Left ventricle myocardium inferior (tissue), 1 donor: ENCODE measurements at regions not wholly inside any gene's neighbourhood (a gene's known extent, or its start where the extent isn't known, plus 50 kb on each side); places are given as distances from the start of the nearest gene placed in this dataset.
"Not testable (repeated sequence)": the region's sequence is repeated elsewhere in the genome, so short reads cannot be mapped to it uniquely, and the experiment has no call there.

Source experiments
- DNase-seq: peaks from one replicate; pipeline ENCODE4 v3.0.0-alpha.2; 2020
- H3K27ac ChIP-seq: fragments of 200-600 bp; replicated peaks from 2 replicates; pipeline ENCODE4 v1.8.0; 2021
- H3K27me3 ChIP-seq: fragments of 200-600 bp; 2 replicates; pipeline ENCODE4 v1.8.0; 2021; ENCODE audit warnings: low read depth
- H3K36me3 ChIP-seq: fragments of 200-600 bp; 2 replicates; pipeline ENCODE4 v1.8.0; 2021
- H3K4me1 ChIP-seq: fragments of 200-600 bp; 2 replicates; pipeline ENCODE4 v1.8.0; 2021
- H3K4me3 ChIP-seq: fragments of 200-600 bp; 2 replicates; pipeline ENCODE4 v1.8.0; 2021; ENCODE audit warnings: mild to moderate bottlenecking, moderate library complexity
- H3K9me3 ChIP-seq: fragments of 200-600 bp; replicated peaks from 2 replicates; pipeline ENCODE4 v1.8.0; 2021
- intact Hi-C: fragments of 100-400 bp; cut with micrococcal nuclease; formaldehyde crosslinking; loops from one replicate; pipeline ENCODE4 v1.11.0; 2022
- TF ChIP-seq, protein P1 (sequence below): fragments of 200-600 bp; IDR thresholded peaks from 2 replicates; pipeline ENCODE4 v1.8.0; 2021; ENCODE audit warnings: antibody characterized with exemption, mild to moderate bottlenecking, borderline replicate concordance
- donor health status: DM: no; HTN: yes; CAD: no; lungs with severe emphysema.

DNA sequence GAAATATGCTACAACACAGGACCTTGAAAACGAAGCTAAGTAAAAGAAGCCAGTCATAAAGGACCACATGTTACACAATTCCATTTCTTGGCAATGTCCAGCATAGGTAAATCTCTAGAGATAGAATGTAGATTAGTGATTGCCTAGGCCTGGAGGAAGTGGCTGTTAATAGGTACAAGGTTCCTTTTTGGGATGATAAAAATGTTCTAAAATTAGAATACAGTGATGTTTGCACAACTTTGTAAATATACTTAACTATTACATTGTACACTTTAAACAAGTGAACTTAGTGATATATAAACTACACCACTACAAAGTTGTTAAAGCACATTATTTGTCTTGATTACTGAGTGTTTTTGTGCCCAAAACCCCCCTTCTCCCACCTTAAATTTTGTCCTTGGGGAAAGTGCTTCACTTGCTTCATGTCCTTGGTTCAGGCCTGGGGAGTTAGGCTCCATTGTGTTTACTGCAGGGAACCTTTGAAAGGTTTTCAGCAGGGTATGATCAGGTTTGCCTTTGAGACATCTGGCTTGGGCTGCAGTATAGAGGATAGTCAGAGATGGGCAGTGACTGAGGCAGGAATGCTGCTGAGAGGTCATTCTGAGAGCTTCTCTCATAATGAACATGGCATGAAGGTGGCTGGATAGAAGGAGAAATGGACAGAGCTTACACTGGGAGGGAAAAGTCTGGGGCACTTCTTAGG is 1052.6 kb downstream of the REEP3 start:
- no peak for DNase-seq
- Histone ChIP-seq H3K36me3 (no peaks in the 10 kb centered on the region), H3K4me1 (no peaks in the 10 kb centered on the region), H3K27me3 (no peaks in the 10 kb centered on the region), H3K27ac (no peak overlapping the region), H3K4me3 (no peak overlapping the region), H3K9me3 (peaks cover 8% of the 10 kb centered on the region)
- TF ChIP-seq, protein P1, sequence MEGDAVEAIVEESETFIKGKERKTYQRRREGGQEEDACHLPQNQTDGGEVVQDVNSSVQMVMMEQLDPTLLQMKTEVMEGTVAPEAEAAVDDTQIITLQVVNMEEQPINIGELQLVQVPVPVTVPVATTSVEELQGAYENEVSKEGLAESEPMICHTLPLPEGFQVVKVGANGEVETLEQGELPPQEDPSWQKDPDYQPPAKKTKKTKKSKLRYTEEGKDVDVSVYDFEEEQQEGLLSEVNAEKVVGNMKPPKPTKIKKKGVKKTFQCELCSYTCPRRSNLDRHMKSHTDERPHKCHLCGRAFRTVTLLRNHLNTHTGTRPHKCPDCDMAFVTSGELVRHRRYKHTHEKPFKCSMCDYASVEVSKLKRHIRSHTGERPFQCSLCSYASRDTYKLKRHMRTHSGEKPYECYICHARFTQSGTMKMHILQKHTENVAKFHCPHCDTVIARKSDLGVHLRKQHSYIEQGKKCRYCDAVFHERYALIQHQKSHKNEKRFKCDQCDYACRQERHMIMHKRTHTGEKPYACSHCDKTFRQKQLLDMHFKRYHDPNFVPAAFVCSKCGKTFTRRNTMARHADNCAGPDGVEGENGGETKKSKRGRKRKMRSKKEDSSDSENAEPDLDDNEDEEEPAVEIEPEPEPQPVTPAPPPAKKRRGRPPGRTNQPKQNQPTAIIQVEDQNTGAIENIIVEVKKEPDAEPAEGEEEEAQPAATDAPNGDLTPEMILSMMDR: no peak
- intact Hi-C loops: no loop called here

DNA sequence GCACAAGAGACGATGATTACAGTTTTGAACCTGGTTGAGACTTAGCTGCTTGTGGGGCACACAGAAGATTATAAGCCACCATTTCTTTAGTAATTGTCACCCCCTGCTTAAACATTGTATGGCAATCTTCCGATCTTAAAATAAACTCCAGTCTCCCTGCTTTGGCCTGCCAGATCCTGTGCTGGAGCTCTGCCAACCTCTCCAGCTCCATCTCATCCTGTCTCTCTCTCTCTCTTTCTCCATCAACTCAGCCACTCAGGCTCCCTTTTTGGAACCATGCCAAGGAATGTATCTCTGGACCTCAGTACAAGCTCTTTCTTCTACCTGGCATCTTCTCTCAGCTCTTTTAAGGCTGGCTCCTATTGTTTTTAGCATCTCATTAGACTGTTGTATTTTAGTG is 1053.2 kb downstream of the REEP3 start:
- no peaks in the 10 kb centered on the region for H3K36me3 ChIP-seq
- H3K4me3 ChIP-seq: no peak overlapping the region
- DNase-seq: no peak
- TF ChIP-seq, protein P1: no peak
- H3K27me3 ChIP-seq: no peaks in the 10 kb centered on the region
- H3K27ac ChIP-seq: no peak overlapping the region
- no peaks in the 10 kb centered on the region for H3K4me1 ChIP-seq
- intact Hi-C loops: no loop called here
- peaks cover 2% of the 10 kb centered on the region for H3K9me3 ChIP-seq

DNA sequence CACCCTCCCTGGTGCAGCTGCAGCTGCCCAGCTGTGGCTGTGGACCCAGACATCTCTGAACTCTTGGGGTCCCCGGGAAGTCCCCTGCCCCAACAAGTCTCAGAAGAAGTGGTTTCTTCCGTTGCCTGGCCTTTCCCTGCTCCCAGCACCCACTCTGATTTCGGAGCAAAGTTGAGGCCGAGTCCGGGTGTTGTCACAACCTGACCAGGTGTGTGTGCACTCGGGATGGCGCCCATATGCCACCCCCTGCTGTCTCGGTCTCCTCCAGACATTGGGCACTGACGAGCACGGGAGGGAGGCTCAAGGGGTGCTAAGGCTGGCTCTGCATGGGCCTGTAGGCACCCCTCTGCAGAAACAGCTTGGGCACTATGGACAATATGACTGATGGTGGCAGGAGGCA is 1055.3 kb downstream of the REEP3 start:
- Histone ChIP-seq H3K27me3 (no peaks in the 10 kb centered on the region), H3K9me3 (peaks cover 2% of the 10 kb centered on the region), H3K4me3 (no peak overlapping the region), H3K27ac (no peak overlapping the region), H3K4me1 (no peaks in the 10 kb centered on the region), H3K36me3 (no peaks in the 10 kb centered on the region)
- intact Hi-C loops: no loop called here
- TF ChIP-seq, protein P1: no peak
- no peak for DNase-seq

DNA sequence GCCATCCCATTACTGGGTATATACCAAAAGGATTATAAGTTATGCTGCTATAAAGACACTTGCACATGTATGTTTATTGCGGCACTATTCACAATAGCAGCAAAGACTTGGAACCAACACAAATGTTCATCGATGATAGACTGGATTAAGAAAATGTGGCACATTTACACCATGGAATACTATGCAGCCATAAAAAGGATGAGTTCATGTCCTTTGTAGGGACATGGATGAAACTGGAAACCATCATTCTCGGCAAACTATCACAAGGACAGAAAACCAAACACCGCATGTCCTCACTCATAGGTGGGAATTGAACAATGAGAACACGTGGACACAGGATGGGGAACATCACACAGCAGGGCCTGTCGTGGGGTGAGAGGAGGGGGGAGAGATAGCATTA is 1057.6 kb downstream of the REEP3 start:
- H3K27me3 ChIP-seq, intact Hi-C loops, H3K4me1 ChIP-seq, H3K4me3 ChIP-seq, H3K36me3 ChIP-seq, H3K27ac ChIP-seq, DNase-seq: not testable (repeated sequence)
- H3K9me3 ChIP-seq: peaks cover 24% of the 10 kb centered on the region

DNA sequence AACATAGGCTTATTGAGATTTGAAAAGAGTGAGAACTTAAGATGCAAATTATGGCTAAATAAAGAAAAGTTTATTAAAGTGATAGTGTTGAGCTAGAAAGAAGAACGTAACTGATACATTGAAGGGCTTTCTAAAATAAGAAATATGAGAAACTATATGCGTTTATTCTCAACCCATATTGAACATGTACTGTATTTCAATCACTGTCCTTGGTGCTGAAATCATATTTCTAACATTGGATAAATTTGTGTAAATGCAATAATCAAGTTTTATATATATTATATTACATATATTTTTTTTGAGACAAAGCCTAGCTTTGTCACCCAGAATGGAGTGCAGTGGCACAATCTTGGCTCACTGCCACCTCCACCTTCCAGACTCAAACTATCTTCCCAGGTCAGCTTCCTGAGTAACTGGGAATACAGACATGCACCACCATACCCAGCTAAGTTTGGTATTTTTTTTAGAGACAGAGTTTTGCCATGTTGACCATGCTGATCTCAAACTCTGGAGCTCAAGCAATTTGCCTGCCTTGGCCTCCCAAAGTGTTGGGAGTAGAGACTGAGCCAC is 1065.8 kb downstream of the REEP3 start:
- no peaks in the 10 kb centered on the region for H3K4me1 ChIP-seq
- H3K27me3 ChIP-seq: no peaks in the 10 kb centered on the region
- no peak overlapping the region for H3K4me3 ChIP-seq
- intact Hi-C loops: no loop called here
- DNase-seq: no peak
- TF ChIP-seq, protein P1: no peak
- H3K36me3 ChIP-seq: no peaks in the 10 kb centered on the region
- H3K27ac ChIP-seq: no peak overlapping the region
- H3K9me3 ChIP-seq: peaks cover 29% of the 10 kb centered on the region

DNA sequence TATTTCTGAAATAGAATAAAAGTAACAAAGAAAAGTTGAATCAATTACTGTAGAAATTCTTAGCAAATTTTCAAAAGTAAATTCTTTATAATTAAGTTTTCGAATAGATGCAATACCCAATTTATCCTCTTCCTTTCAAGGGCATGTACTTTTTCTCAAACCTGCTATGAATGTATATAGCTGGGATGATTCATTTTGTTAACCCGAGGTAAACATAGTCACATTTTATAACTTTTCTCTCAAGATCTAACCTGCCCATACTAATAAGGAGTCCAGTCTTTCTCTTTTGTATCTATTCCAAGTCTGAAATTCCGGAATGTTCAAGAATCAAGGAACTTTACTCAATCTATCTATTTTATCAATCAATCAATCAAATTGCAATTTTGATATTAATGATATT is 1072.9 kb downstream of the REEP3 start:
- Histone ChIP-seq H3K27ac (no peak overlapping the region), H3K27me3 (no peaks in the 10 kb centered on the region), H3K4me3 (no peak overlapping the region), H3K9me3 (no peaks in the 10 kb centered on the region), H3K36me3 (no peaks in the 10 kb centered on the region), H3K4me1 (no peaks in the 10 kb centered on the region)
- TF ChIP-seq, protein P1: no peak
- intact Hi-C loops: no loop called here
- DNase-seq: no peak
